K562 (cell line): ENCODE measurements at regions not wholly inside any gene's neighbourhood (a gene's known extent, or its start where the extent isn't known, plus 50 kb on each side); places are given as distances from the start of the nearest gene placed in this dataset.

Source experiments
- ATAC-seq: fragments of 200-7000 bp; cut with Tn5 transposase; 3 replicates; pipeline ENCODE4 v1.9.1; 2020; ENCODE audit warnings: moderate library complexity
- BruUV-seq: library from RNA; stranded (reverse); fragments of 400-500 nt; replicated peaks from 2 replicates; lab custom pipeline; 2021; lab: Mats Ljungman, UMichigan
- CTCF ChIA-PET: fragments of 300-600 bp; formaldehyde crosslinking; extraction: SDS; loops from one replicate; lab custom pipeline; 2021; ENCODE audit warnings: low intra/inter-chr PET ratio; lab: Yijun Ruan, JAX
- POLR2A ChIA-PET: fragments of 300-600, 350-650 bp; sonication (Branson Sonifier 250); formaldehyde crosslinking; extraction: SDS; loops from one replicate; lab custom pipeline; 2021; ENCODE audit warnings: antibody characterized with exemption, inconsistent platforms; lab: Yijun Ruan, JAX
- DNase-seq, 4 experiments: peaks; one replicate each; pipeline versions ENCODE4 v3.0.0 to v3.0.0-alpha.2; 2011 to 2018; ENCODE audit warnings: low spot score in 3 of 4, mixed read lengths in 3 of 4; ENCODE audit errors: extremely low read depth in 1 of 4
- FAIRE-seq: peaks from 2 replicates; lab custom pipeline; 2011; peaks lifted over from hg19 to GRCh38; lab: Jason Lieb, UNC
- H2AFZ ChIP-seq: 2 replicates; pipeline ENCODE4 v1.6.0; 2011; ENCODE audit warnings: low read depth, low read length, control low read depth, inconsistent platforms
- H3K27ac ChIP-seq: fragments of 200-600 bp; 3 replicates; pipeline ENCODE4 v1.8.0; 2011; ENCODE audit warnings: low read depth, mild to moderate bottlenecking, control low read depth, inconsistent platforms, low read length, moderate library complexity, mixed read lengths; ENCODE audit errors: extremely low read depth
- H3K27me3 ChIP-seq, 2 experiments: fragments of 300-600 bp in 1 of 2; 2 replicates in 1 of 2; 3 replicates in 1 of 2; pipeline versions ENCODE4 v1.6.0 to v1.8.0; 2011; ENCODE audit warnings: inconsistent platforms in 2 of 2, low read length in 2 of 2, mild to moderate bottlenecking in 1 of 2, mixed read lengths in 1 of 2, moderate library complexity in 1 of 2; ENCODE audit not compliant: control insufficient read depth in 2 of 2, insufficient read depth in 2 of 2
- H3K36me3 ChIP-seq: fragments of 300-600 bp; 3 replicates; pipeline ENCODE4 v1.8.0; 2011; ENCODE audit warnings: mild to moderate bottlenecking, low read length, inconsistent platforms; ENCODE audit not compliant: control insufficient read depth, insufficient read depth
- H3K4me1 ChIP-seq, 2 experiments: fragments of 200-600 bp in 1 of 2; replicated peaks in 1 of 2; 2 replicates in 1 of 2; 3 replicates in 1 of 2; pipeline versions ENCODE4 v1.5.1 to v1.8.0; 2011; ENCODE audit warnings: inconsistent platforms in 2 of 2, low read length in 2 of 2, mild to moderate bottlenecking in 1 of 2, mixed read lengths in 1 of 2, moderate library complexity in 1 of 2; ENCODE audit not compliant: control insufficient read depth in 2 of 2, insufficient read depth in 2 of 2
- H3K4me2 ChIP-seq: 2 replicates; pipeline ENCODE4 v1.6.1; 2011; ENCODE audit warnings: low read length, control low read depth, inconsistent platforms, mixed read lengths; ENCODE audit not compliant: insufficient read depth
- H3K4me3 ChIP-seq: fragments of 200-600 bp; sonication (generic), shearing (Covaris generic); 2 replicates; pipeline ENCODE4 v1.5.1; 2016; ENCODE audit warnings: control low read depth, inconsistent platforms
- H3K79me2 ChIP-seq: fragments of 200-600 bp; 3 replicates; pipeline ENCODE4 v1.8.0; 2011; ENCODE audit warnings: low read length, inconsistent platforms; ENCODE audit not compliant: control insufficient read depth, insufficient read depth
- H3K9ac ChIP-seq, 2 experiments: 2 replicates each; pipeline versions ENCODE4 v1.6.0 to v1.6.1; 2011; ENCODE audit warnings: low read depth in 2 of 2, low read length in 2 of 2, control low read depth in 1 of 2, inconsistent platforms in 1 of 2, mild to moderate bottlenecking in 1 of 2, mixed read lengths in 1 of 2; ENCODE audit not compliant: insufficient read depth in 1 of 2
- H3K9me1 ChIP-seq: one replicate; pipeline ENCODE4 v1.6.0; 2011; ENCODE audit warnings: inconsistent platforms, mild to moderate bottlenecking, low read length, moderate library complexity; ENCODE audit not compliant: control insufficient read depth, insufficient read depth
- H3K9me3 ChIP-seq: replicated peaks from 2 replicates; pipeline ENCODE4 v1.5.1; 2011; ENCODE audit warnings: low read depth, low read length, inconsistent platforms; ENCODE audit not compliant: control insufficient read depth, insufficient read depth
- H4K20me1 ChIP-seq: replicated peaks from 2 replicates; pipeline ENCODE4 v1.6.1; 2011; ENCODE audit warnings: low read length, inconsistent platforms, mixed read lengths; ENCODE audit not compliant: control insufficient read depth, insufficient read depth
- ETV6 ChIP-seq, 3 experiments: fragments of 150-350 bp in 1 of 3; sonication (generic) in 1 of 3; formaldehyde crosslinking in 1 of 3; IDR thresholded peaks; 2 replicates each; pipeline versions ENCODE4 v1.6.1 to v1.8.0; 2014 to 2022; ENCODE audit warnings: borderline replicate concordance in 2 of 3, low read depth in 2 of 3, antibody characterized with exemption in 1 of 3, low read length in 1 of 3, mild to moderate bottlenecking in 1 of 3, missing genetic modification reagents in 1 of 3
- NBN ChIP-seq: fragments of 450-650 bp; IDR thresholded peaks from 2 replicates; pipeline ENCODE4 v1.6.1; 2016; ENCODE audit warnings: low read depth, mild to moderate bottlenecking
- PCBP2 ChIP-seq: fragments of 200-400 bp; formaldehyde crosslinking; IDR thresholded peaks from 2 replicates; pipeline ENCODE4 v1.6.1; 2018; ENCODE audit warnings: low read length, low read depth, mild to moderate bottlenecking, moderate library complexity; ENCODE audit not compliant: poor library complexity, severe bottlenecking
- RFX5 ChIP-seq: IDR thresholded peaks from 2 replicates; pipeline ENCODE4 v1.6.1; 2011; ENCODE audit warnings: low read depth, mild to moderate bottlenecking, improper control_type of control experiment, low read length
- ZNF224 ChIP-seq: sonication (generic); formaldehyde crosslinking; IDR thresholded peaks from 2 replicates; pipeline ENCODE4 v1.8.0; 2022; ENCODE audit warnings: mild to moderate bottlenecking, missing genetic modification reagents
- WGBS: fragments of 100-300 bp; shearing (Covaris generic); methylation state at CpG from one replicate; pipeline ENCODE4 v1.1.6; 2016; ENCODE audit warnings: low coverage, mixed read lengths; ENCODE audit not compliant: insufficient coverage; ENCODE audit errors: missing lambda C conversion rate; 5-methylcytosine and 5-hydroxymethylcytosine counted together
- in situ Hi-C: fragments of 300-500 bp; cut with MboI; formaldehyde crosslinking; loops from 4 replicates; pipeline ENCODE4 v1.15.0; 2018; ENCODE audit warnings: inconsistent platforms, mixed read lengths
- intact Hi-C: fragments of 100-400 bp; cut with micrococcal nuclease; formaldehyde crosslinking; loops from 2 replicates; pipeline ENCODE4 v1.14.2; 2022
- TF ChIP-seq, protein P1 (sequence below): sonication (generic); formaldehyde crosslinking; IDR thresholded peaks from 2 replicates; pipeline ENCODE4 v1.8.1; 2023; ENCODE audit warnings: mild to moderate bottlenecking, missing genetic modification reagents
- TF ChIP-seq, protein P2 (sequence below): sonication (generic); formaldehyde crosslinking; IDR thresholded peaks from 2 replicates; pipeline ENCODE4 v1.8.0; 2022; ENCODE audit warnings: mild to moderate bottlenecking, missing genetic modification reagents
- TF ChIP-seq, protein P3 (sequence below): sonication (generic); formaldehyde crosslinking; IDR thresholded peaks from 2 replicates; pipeline ENCODE4 v1.8.1; 2023; ENCODE audit warnings: mild to moderate bottlenecking, missing genetic modification reagents
- TF ChIP-seq, protein P4 (sequence below): fragments of 200-400 bp; formaldehyde crosslinking; IDR thresholded peaks from 2 replicates; pipeline ENCODE4 v1.6.1; 2017; ENCODE audit warnings: mild to moderate bottlenecking, low read depth, low read length, moderate library complexity

DNA sequence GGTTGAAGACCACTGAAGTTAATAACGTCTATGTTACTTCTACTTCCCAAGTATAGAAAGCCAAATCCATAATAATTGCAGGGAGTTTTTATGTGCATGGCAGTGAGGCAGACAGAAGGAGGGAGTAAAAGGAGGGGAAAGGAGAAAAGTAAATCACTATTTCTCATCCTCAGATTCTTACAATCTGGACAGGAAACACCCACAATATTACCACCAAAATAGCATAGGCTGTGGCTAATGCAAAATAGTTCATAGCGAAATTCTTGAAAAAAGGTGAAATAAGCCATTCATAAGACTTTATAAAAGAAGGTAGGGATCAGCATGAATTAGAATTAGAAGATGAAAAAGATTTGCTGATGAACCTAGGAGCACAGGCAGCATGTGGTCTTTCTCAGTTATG is 128.1 kb downstream of the KCNJ2 start (continued):
- TF ChIP-seq, protein P1, sequence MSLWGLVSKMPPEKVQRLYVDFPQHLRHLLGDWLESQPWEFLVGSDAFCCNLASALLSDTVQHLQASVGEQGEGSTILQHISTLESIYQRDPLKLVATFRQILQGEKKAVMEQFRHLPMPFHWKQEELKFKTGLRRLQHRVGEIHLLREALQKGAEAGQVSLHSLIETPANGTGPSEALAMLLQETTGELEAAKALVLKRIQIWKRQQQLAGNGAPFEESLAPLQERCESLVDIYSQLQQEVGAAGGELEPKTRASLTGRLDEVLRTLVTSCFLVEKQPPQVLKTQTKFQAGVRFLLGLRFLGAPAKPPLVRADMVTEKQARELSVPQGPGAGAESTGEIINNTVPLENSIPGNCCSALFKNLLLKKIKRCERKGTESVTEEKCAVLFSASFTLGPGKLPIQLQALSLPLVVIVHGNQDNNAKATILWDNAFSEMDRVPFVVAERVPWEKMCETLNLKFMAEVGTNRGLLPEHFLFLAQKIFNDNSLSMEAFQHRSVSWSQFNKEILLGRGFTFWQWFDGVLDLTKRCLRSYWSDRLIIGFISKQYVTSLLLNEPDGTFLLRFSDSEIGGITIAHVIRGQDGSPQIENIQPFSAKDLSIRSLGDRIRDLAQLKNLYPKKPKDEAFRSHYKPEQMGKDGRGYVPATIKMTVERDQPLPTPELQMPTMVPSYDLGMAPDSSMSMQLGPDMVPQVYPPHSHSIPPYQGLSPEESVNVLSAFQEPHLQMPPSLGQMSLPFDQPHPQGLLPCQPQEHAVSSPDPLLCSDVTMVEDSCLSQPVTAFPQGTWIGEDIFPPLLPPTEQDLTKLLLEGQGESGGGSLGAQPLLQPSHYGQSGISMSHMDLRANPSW (CRISPR knock-in tag): no peak

DNA sequence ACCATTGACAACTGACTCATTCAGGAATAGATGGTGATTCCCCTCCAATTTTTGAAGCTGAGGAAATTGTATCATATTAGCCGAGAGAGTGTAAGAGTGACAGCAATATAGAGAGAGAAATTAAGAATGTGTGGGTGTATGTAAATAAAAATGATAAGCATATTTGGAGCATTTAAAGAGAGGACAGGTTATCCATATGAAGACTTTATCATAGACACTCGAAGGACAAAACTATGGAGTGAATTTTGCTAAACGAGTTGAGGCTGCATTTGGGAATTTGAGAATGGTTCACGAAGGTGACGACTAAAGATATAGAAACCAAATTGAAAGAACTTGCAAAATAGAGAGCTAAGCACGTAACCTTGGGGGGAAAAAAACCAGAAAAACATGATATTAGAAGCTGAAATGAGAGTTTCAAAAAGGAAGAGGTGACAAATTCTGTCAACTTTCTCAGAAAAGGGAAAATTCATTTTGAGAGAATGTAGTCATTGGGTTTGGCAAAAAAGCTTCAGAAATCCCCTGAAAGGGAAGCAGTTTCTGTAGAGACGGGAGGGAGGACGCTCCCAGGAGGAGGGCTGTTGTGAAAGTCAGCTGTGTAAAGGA is 129.7 kb downstream of the KCNJ2 start:
- intact Hi-C loops: no loop called here

More for the DNA sequence above, 129.7 kb downstream of the KCNJ2 start:
- H3K4me3 ChIP-seq: no peak overlapping the region
- ATAC-seq: no peak
- TF ChIP-seq, protein P2, sequence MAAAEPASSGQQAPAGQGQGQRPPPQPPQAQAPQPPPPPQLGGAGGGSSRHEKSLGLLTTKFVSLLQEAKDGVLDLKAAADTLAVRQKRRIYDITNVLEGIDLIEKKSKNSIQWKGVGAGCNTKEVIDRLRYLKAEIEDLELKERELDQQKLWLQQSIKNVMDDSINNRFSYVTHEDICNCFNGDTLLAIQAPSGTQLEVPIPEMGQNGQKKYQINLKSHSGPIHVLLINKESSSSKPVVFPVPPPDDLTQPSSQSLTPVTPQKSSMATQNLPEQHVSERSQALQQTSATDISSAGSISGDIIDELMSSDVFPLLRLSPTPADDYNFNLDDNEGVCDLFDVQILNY (CRISPR knock-in tag): no peak
- TF ChIP-seq NBN (no peak), PCBP2 (no peak), RFX5 (no peak), ZNF224 (CRISPR knock-in tag) (no peak), ETV6 (IDR thresholded peaks at IDR 0.05; ENCODE audit: borderline replicate concordance in 1 of 2, low read depth in 2 of 2, low read length in 1 of 2) (no peak), ETV6 (CRISPR knock-in tag; IDR thresholded peaks at IDR 0.05; ENCODE audit: borderline replicate concordance) (no peak)
- TF ChIP-seq, protein P3, sequence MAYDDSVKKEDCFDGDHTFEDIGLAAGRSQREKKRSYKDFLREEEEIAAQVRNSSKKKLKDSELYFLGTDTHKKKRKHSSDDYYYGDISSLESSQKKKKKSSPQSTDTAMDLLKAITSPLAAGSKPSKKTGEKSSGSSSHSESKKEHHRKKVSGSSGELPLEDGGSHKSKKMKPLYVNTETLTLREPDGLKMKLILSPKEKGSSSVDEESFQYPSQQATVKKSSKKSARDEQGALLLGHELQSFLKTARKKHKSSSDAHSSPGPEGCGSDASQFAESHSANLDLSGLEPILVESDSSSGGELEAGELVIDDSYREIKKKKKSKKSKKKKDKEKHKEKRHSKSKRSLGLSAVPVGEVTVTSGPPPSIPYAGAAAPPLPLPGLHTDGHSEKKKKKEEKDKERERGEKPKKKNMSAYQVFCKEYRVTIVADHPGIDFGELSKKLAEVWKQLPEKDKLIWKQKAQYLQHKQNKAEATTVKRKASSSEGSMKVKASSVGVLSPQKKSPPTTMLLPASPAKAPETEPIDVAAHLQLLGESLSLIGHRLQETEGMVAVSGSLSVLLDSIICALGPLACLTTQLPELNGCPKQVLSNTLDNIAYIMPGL: no peak
- TF ChIP-seq, protein P4, sequence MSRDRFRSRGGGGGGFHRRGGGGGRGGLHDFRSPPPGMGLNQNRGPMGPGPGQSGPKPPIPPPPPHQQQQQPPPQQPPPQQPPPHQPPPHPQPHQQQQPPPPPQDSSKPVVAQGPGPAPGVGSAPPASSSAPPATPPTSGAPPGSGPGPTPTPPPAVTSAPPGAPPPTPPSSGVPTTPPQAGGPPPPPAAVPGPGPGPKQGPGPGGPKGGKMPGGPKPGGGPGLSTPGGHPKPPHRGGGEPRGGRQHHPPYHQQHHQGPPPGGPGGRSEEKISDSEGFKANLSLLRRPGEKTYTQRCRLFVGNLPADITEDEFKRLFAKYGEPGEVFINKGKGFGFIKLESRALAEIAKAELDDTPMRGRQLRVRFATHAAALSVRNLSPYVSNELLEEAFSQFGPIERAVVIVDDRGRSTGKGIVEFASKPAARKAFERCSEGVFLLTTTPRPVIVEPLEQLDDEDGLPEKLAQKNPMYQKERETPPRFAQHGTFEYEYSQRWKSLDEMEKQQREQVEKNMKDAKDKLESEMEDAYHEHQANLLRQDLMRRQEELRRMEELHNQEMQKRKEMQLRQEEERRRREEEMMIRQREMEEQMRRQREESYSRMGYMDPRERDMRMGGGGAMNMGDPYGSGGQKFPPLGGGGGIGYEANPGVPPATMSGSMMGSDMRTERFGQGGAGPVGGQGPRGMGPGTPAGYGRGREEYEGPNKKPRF: no peak
- TF ChIP-seq, all 486 proteins: peak for 0
- no peak overlapping the region for H3K27ac ChIP-seq
- H3K9ac ChIP-seq: no peak overlapping the region
- no peak for FAIRE-seq
- no peak overlapping the region for H3K4me2 ChIP-seq
- 0% methylated on average over 8 of the region's 8 CpGs for WGBS
- no peaks in the 10 kb centered on the region for H3K4me1 ChIP-seq
- in situ Hi-C loops: no loop called here
- no peaks in the 10 kb centered on the region for H3K36me3 ChIP-seq
- no peak overlapping the region for H2AFZ ChIP-seq
- no peaks in the 10 kb centered on the region for H3K27me3 ChIP-seq
- H4K20me1 ChIP-seq: no peaks in the 10 kb centered on the region
- no peak for DNase-seq
- POLR2A ChIA-PET: interaction anchor here (0.6 kb wide), 1 partner anchor 174 kb away, joined by 3 read pairs; no protein-coding TSS in a partner anchor
- no peaks in the 10 kb centered on the region for H3K9me1 ChIP-seq
- H3K79me2 ChIP-seq: no peaks in the 10 kb centered on the region
- no TSS peak for BruUV-seq
- CTCF ChIA-PET: no interaction called here
- H3K9me3 ChIP-seq: no peaks in the 10 kb centered on the region; the same call in 1 of the 2 replicates
